H1 (cell line): ENCODE measurements at regions not wholly inside any gene's neighbourhood (a gene's known extent, or its start where the extent isn't known, plus 50 kb on each side); places are given as distances from the start of the nearest gene placed in this dataset.

Experiments used
- CTCF ChIA-PET: fragments of 300-600 bp; sonication (Branson Sonifier 250); formaldehyde crosslinking; loops from one replicate; lab custom pipeline; 2021; ENCODE audit not compliant: partially characterized antibody; lab: Charles Lee
- POLR2A ChIA-PET: fragments of 300-600 bp; sonication (Branson Sonifier 250); formaldehyde crosslinking; loops from one replicate; lab custom pipeline; 2021; ENCODE audit warnings: inconsistent platforms; ENCODE audit not compliant: partially characterized antibody; lab: Charles Lee
- DNase-seq, 2 experiments: peaks; one replicate each; pipeline versions ENCODE4 v3.0.0 to v3.0.0-alpha.2; 2010 to 2022; ENCODE audit warnings: low spot score in 2 of 2, low read depth in 1 of 2, mixed read lengths in 1 of 2
- FAIRE-seq: peaks from 2 replicates; lab custom pipeline; 2011; peaks lifted over from hg19 to GRCh38; lab: Jason Lieb, UNC
- H2AFZ ChIP-seq: 2 replicates; pipeline ENCODE4 v1.8.1; 2012; ENCODE audit warnings: low read length, inconsistent platforms
- H2AK5ac ChIP-seq: 2 replicates; pipeline ENCODE4 v1.6.1; 2013; ENCODE audit warnings: low read depth, low read length
- H2BK120ac ChIP-seq: replicated peaks from 2 replicates; pipeline ENCODE3; 2013; ENCODE audit warnings: low read depth, low read length, inconsistent platforms
- H2BK12ac ChIP-seq: 2 replicates; pipeline ENCODE4 v1.6.1; 2013; ENCODE audit warnings: low read depth, low read length
- H2BK15ac ChIP-seq: 2 replicates; pipeline ENCODE4 v1.6.1; 2013; ENCODE audit warnings: low read length
- H2BK20ac ChIP-seq: 2 replicates; pipeline ENCODE4 v1.6.1; 2013; ENCODE audit warnings: low read length
- H2BK5ac ChIP-seq: 2 replicates; pipeline ENCODE4 v1.6.1; 2013; ENCODE audit warnings: low read depth, low read length
- H3K14ac ChIP-seq: 2 replicates; pipeline ENCODE4 v1.6.1; 2013; ENCODE audit warnings: inconsistent platforms; ENCODE audit not compliant: insufficient read length
- H3K18ac ChIP-seq: 2 replicates; pipeline ENCODE4 v1.6.1; 2013; ENCODE audit warnings: low read length; ENCODE audit errors: extremely low read depth
- H3K23ac ChIP-seq: 2 replicates; pipeline ENCODE4 v1.6.1; 2013; ENCODE audit warnings: inconsistent platforms; ENCODE audit not compliant: insufficient read length
- H3K23me2 ChIP-seq: 2 replicates; pipeline ENCODE4 v1.6.1; 2013; ENCODE audit warnings: low read depth, low read length
- H3K27ac ChIP-seq: 2 replicates; pipeline ENCODE4 v1.6.1; 2011; ENCODE audit warnings: low read depth, low read length, inconsistent platforms
- H3K27me3 ChIP-seq, 4 experiments: replicated peaks in 1 of 4; 1 replicate in 1 of 4; 2 replicates in 3 of 4; pipeline versions ENCODE4 v1.6.1 to v1.8.1; 2011 to 2013; ENCODE audit warnings: low read length in 3 of 4, mild to moderate bottlenecking in 3 of 4, inconsistent platforms in 2 of 4, mixed read lengths in 2 of 4, moderate library complexity in 1 of 4; ENCODE audit not compliant: control insufficient read depth in 3 of 4, insufficient read depth in 3 of 4; ENCODE audit errors: extremely low read depth in 1 of 4
- H3K36me3 ChIP-seq, 4 experiments: 2 replicates each; pipeline versions ENCODE4 v1.6.1 to v1.8.1; 2011 to 2013; ENCODE audit warnings: mild to moderate bottlenecking in 4 of 4, low read length in 3 of 4, moderate library complexity in 2 of 4, control low read depth in 1 of 4, inconsistent platforms in 1 of 4; ENCODE audit not compliant: insufficient read depth in 4 of 4, control insufficient read depth in 2 of 4
- H3K4ac ChIP-seq: replicated peaks from 2 replicates; pipeline ENCODE3; 2013; ENCODE audit warnings: low read length, low read depth, mixed read lengths, inconsistent platforms; ENCODE audit not compliant: insufficient read length
- H3K4me1 ChIP-seq, 4 experiments: replicated peaks in 1 of 4; 1 replicate in 1 of 4; 2 replicates in 3 of 4; pipeline versions ENCODE4 v1.6.1 to v1.8.1; 2011 to 2013; ENCODE audit warnings: low read length in 3 of 4, inconsistent platforms in 2 of 4, mixed read lengths in 1 of 4; ENCODE audit not compliant: insufficient read depth in 4 of 4, control insufficient read depth in 3 of 4
- H3K4me2 ChIP-seq, 2 experiments: 2 replicates each; pipeline versions ENCODE4 v1.6.1 to v1.8.1; 2011 to 2013; ENCODE audit warnings: low read depth in 2 of 2, low read length in 2 of 2, control low read depth in 1 of 2, inconsistent platforms in 1 of 2, mild to moderate bottlenecking in 1 of 2; ENCODE audit not compliant: insufficient read depth in 1 of 2
- H3K4me3 ChIP-seq, 4 experiments: fragments of 200-600, 300-600 bp in 1 of 4; sonication (generic), shearing (Covaris generic), sonication (Bioruptor Twin) in 1 of 4; 2 replicates each; pipeline versions ENCODE4 v1.5.1 to v1.8.1; 2011 to 2016; ENCODE audit warnings: low read length in 4 of 4, low read depth in 3 of 4, control low read depth in 2 of 4, inconsistent platforms in 2 of 4, mild to moderate bottlenecking in 2 of 4, mixed read lengths in 1 of 4, moderate library complexity in 1 of 4; ENCODE audit not compliant: insufficient read depth in 2 of 4; ENCODE audit errors: extremely low read depth in 1 of 4
- H3K56ac ChIP-seq: replicated peaks from 2 replicates; pipeline ENCODE3; 2013; ENCODE audit warnings: low read depth, mild to moderate bottlenecking, mixed read lengths, low read length, inconsistent platforms; ENCODE audit not compliant: insufficient read length
- H3K79me1 ChIP-seq: 2 replicates; pipeline ENCODE4 v1.6.1; 2013; ENCODE audit warnings: low read depth, low read length, control low read depth
- H3K79me2 ChIP-seq, 2 experiments: 2 replicates each; pipeline versions ENCODE4 v1.6.1 to v1.8.1; 2012 to 2013; ENCODE audit warnings: low read length in 2 of 2, mild to moderate bottlenecking in 2 of 2, inconsistent platforms in 1 of 2; ENCODE audit not compliant: insufficient read depth in 2 of 2, control insufficient read depth in 1 of 2
- H3K9ac ChIP-seq, 4 experiments: replicated peaks in 1 of 4; 1 replicate in 1 of 4; 2 replicates in 3 of 4; pipeline versions ENCODE4 v1.6.1 to v1.8.1; 2011 to 2013; ENCODE audit warnings: low read depth in 3 of 4, low read length in 3 of 4, control low read depth in 2 of 4, mild to moderate bottlenecking in 2 of 4, moderate library complexity in 2 of 4, inconsistent platforms in 1 of 4; ENCODE audit errors: extremely low read depth in 1 of 4
- H3K9me3 ChIP-seq, 2 experiments: 2 replicates each; pipeline versions ENCODE4 v1.6.1 to v1.8.1; 2012 to 2013; ENCODE audit warnings: mild to moderate bottlenecking in 2 of 2, moderate library complexity in 2 of 2, control low read depth in 1 of 2, inconsistent platforms in 1 of 2, low read depth in 1 of 2, low read length in 1 of 2, mixed read lengths in 1 of 2; ENCODE audit not compliant: insufficient read depth in 2 of 2
- H4K20me1 ChIP-seq, 2 experiments: replicated peaks in 1 of 2; 2 replicates each; pipeline versions ENCODE3 to v1.8.1; 2011 to 2013; ENCODE audit warnings: inconsistent platforms in 2 of 2, low read length in 2 of 2, mild to moderate bottlenecking in 1 of 2; ENCODE audit not compliant: insufficient read depth in 2 of 2, control insufficient read depth in 1 of 2
- H4K5ac ChIP-seq: 2 replicates; pipeline ENCODE4 v1.6.1; 2013; ENCODE audit warnings: low read length, low read depth, mixed read lengths, inconsistent platforms; ENCODE audit not compliant: insufficient read length
- H4K8ac ChIP-seq: 2 replicates; pipeline ENCODE4 v1.8.0; 2013; ENCODE audit warnings: mild to moderate bottlenecking, moderate library complexity, low read length, inconsistent platforms; ENCODE audit not compliant: insufficient read depth; ENCODE audit errors: extremely low read depth
- H4K91ac ChIP-seq: replicated peaks from 2 replicates; pipeline ENCODE3; 2013; ENCODE audit warnings: low read length, mixed read lengths, inconsistent platforms; ENCODE audit not compliant: insufficient read length
- TCF12 ChIP-seq: IDR thresholded peaks from 2 replicates; pipeline ENCODE4 v1.6.1; 2011; ENCODE audit warnings: low read depth, mild to moderate bottlenecking, low read length
- WGBS, 2 experiments: shearing (Covaris generic) in 1 of 2; methylation state at CpG; one replicate each; pipeline versions ENCODE4 v1.1.6 to v1.1.7; 2013 to 2015; ENCODE audit warnings: low lambda C conversion rate in 2 of 2, mixed read lengths in 2 of 2, inconsistent platforms in 1 of 2, low coverage in 1 of 2, missing lambda C conversion rate in 1 of 2; ENCODE audit not compliant: insufficient replicate concordance in 2 of 2, insufficient coverage in 1 of 2, insufficient read length in 1 of 2; ENCODE audit errors: extremely low coverage in 1 of 2, missing lambda C conversion rate in 1 of 2; 5-methylcytosine and 5-hydroxymethylcytosine counted together

DNA sequence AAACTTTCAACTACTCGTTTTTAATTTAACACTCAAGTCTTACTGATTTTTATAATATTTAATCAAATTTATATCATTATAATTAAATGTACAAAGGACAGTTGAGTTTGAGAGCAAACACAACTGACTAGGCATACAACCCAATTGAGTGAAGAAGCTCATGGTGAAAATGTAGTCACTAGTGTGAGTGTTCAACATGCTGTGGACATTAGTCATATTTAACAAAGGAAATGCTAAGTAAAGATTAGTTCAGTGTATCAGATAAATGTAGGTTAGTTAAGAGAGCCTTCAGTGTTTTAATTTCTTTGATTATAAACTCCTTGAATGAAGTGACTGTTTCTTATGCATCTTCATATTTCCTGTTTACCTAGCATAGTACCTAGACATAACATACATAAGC lies 444.2 kb upstream of the GOLIM4 start:
- no peaks in the 10 kb centered on the region for H3K9me3 ChIP-seq
- H4K91ac ChIP-seq, result no peak overlapping the region
- no peaks in the 10 kb centered on the region for H3K79me1 ChIP-seq
- no peak overlapping the region for H3K14ac ChIP-seq
- H3K79me2 ChIP-seq, result no peaks in the 10 kb centered on the region
- no peak overlapping the region for H4K8ac ChIP-seq
- no peak overlapping the region for H3K4me2 ChIP-seq
- no peaks in the 10 kb centered on the region; the same call in 1 of the 2 replicates for H3K23me2 ChIP-seq
- TF ChIP-seq TCF12, result no peak
- TF ChIP-seq, all 59 proteins: peak for 0
- Histone ChIP-seq H2AK5ac (no peak overlapping the region), H2BK15ac (no peak overlapping the region), H3K4me3 (no peak overlapping the region), H2BK5ac (no peak overlapping the region), H3K23ac (no peak overlapping the region), H2BK20ac (no peak overlapping the region), H2BK12ac (no peak overlapping the region), H2AFZ (no peak overlapping the region), H3K4me1 (peaks cover 0 to 3% (median under 1%) of the 10 kb centered on the region in 4 experiments; a peak in 2 of 7 replicates), H4K5ac (no peak overlapping the region), H3K56ac (no peak overlapping the region), H3K36me3 (no peaks in the 10 kb centered on the region), H3K4ac (no peak overlapping the region), H2BK120ac (no peak overlapping the region), H3K9ac (no peak overlapping the region), H3K18ac (no peak overlapping the region), H3K27me3 (no peaks in the 10 kb centered on the region), H4K20me1 (no peaks in the 10 kb centered on the region), H3K27ac (no peak overlapping the region)
- ChIA-PET POLR2A (interaction anchor here (1.5 kb wide), 1 partner anchor 9 kb away, joined by 3 read pairs; no protein-coding TSS in a partner anchor), CTCF (no interaction called here)
- 75 to 100% methylated on average over 1 of the region's 1 CpG for WGBS, 2 experiments
- DNase-seq (no peak), FAIRE-seq (no peak)
